SHP77 treated with DMSO at 0.1 percent for 48 hours (cell line): ENCODE measurements at regions not wholly inside any gene's neighbourhood (a gene's known extent, or its start where the extent isn't known, plus 50 kb on each side); places are given as distances from the start of the nearest gene placed in this dataset.
"Not testable (repeated sequence)": the region's sequence is repeated elsewhere in the genome, so short reads cannot be mapped to it uniquely, and the experiment has no call there.

Experiments
- DNase-seq: peaks from one replicate; lab custom pipeline; 2025; lab: John Stamatoyannopoulos, UW

GRCh38 chr16:15307184-15307583, 70.9 kb downstream of the NPIPA5 start:
- not testable (repeated sequence) for DNase-seq

- DNase-seq: not testable (repeated sequence)
Observed at GRCh38 chr16:15305889-15306288, 72.2 kb downstream of the NPIPA5 start.

GRCh38 chr16:15303667-15304324, 74.3 kb downstream of the NPIPA5 start:
- DNase-seq: not testable (repeated sequence)

- DNase-seq: not testable (repeated sequence)
Observed at GRCh38 chr16:15297104-15297503, 81.0 kb downstream of the NPIPA5 start.

- not testable (repeated sequence) for DNase-seq
Observed at GRCh38 chr16:15274796-15275195, 103.3 kb downstream of the NPIPA5 start.

GRCh38 chr16:15273964-15274363, 104.1 kb downstream of the NPIPA5 start:
- not testable (repeated sequence) for DNase-seq

- DNase-seq: not testable (repeated sequence)
Observed at GRCh38 chr16:15266941-15267340, 111.2 kb downstream of the NPIPA5 start.

GRCh38 chr16:15262212-15262611, 115.9 kb downstream of the NPIPA5 start:
- DNase-seq: not testable (repeated sequence)

GRCh38 chr16:15247971-15248370, 130.1 kb downstream of the NPIPA5 start:
- not testable (repeated sequence) for DNase-seq

GRCh38 chr16:15236674-15237323, 141.3 kb downstream of the NPIPA5 start:
- not testable (repeated sequence) for DNase-seq

- not testable (repeated sequence) for DNase-seq
Observed at GRCh38 chr16:15235140-15235539, 141.1 kb upstream of the RRN3 start.

- DNase-seq: not testable (repeated sequence)
Observed at GRCh38 chr16:15234702-15235101, 140.6 kb upstream of the RRN3 start.

- not testable (repeated sequence) for DNase-seq
Observed at GRCh38 chr16:15230432-15230831, 136.4 kb upstream of the RRN3 start.

GRCh38 chr16:15229661-15230060, 135.6 kb upstream of the RRN3 start:
- not testable (repeated sequence) for DNase-seq

- not testable (repeated sequence) for DNase-seq
Observed at GRCh38 chr16:15224651-15225050, 130.6 kb upstream of the RRN3 start.

- DNase-seq: not testable (repeated sequence)
Observed at GRCh38 chr16:15223398-15223797, 129.3 kb upstream of the RRN3 start.

- peak; percentile 0 for DNase-seq
Observed at GRCh38 chr16:15219679-15220615, 125.9 kb upstream of the RRN3 start.

GRCh38 chr16:15218856-15219500, 124.9 kb upstream of the RRN3 start:
- DNase-seq: not testable (repeated sequence)

- DNase-seq: not testable (repeated sequence)
Observed at GRCh38 chr16:15207202-15207981, 113.3 kb upstream of the RRN3 start.

GRCh38 chr16:15206439-15206838, 112.4 kb upstream of the RRN3 start:
- DNase-seq: not testable (repeated sequence)

GRCh38 chr16:15205939-15206338, 111.9 kb upstream of the RRN3 start:
- not testable (repeated sequence) for DNase-seq
